HG02623 (cell line): ENCODE measurements at regions not wholly inside any gene's neighbourhood (a gene's known extent, or its start where the extent isn't known, plus 50 kb on each side); places are given as distances from the start of the nearest gene placed in this dataset.

Experiments
- ATAC-seq: cut with Tn5 transposase; IDR thresholded peaks from one replicate; pipeline ENCODE4 v1.9.1; 2021; ENCODE audit warnings: moderate library complexity; ENCODE audit not compliant: unreplicated experiment

GRCh38 chr13:61040181-61040580, 375.5 kb downstream of the PCDH20 start:
- ATAC-seq: no peak

GRCh38 chr13:61039302-61039701, 376.3 kb downstream of the PCDH20 start:
- no peak for ATAC-seq

- no peak for ATAC-seq
Observed at GRCh38 chr13:61036715-61037114, 378.9 kb downstream of the PCDH20 start.

DNA sequence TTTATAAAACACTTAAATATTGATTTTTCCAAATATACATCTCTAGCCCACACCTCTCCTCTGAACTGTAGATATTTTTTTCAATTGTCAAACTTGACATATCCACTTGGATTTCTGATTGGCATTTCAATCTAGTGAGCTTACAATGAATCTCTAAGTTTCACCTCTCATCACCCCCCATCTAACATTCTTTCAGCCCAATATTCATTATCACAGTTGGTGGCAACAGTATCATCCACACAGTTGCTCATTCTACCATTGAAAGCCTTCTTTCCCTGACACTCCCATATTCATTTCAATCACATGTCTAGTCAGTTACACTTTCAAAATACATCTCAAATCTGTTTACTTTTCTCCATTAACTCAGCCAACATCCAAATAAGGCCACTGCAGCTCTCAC, 385.2 kb downstream of the PCDH20 start:
- no peak for ATAC-seq

GRCh38 chr13:61029064-61029463, 386.6 kb downstream of the PCDH20 start:
- ATAC-seq: no peak

DNA sequence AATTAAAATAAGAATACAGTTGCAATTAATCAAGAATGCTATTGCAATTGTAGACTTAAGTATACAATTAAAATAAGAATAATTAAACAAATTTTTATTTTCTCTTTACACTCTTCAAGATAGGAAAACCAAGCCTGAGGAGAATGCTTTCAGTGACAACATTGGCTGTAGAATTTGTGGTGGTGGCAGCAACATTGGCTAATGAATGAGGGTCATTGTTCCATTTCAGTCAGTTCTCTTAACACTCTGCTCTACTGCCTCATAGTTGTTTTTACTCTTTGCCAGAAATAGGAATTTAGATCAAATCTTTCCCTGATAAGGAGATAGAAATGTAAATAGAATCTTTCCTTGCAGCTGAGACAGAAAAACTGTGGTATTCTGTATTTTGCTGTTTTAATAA, 391.6 kb downstream of the PCDH20 start:
- ATAC-seq: no peak

GRCh38 chr13:61021838-61022237, 393.8 kb downstream of the PCDH20 start:
- no peak for ATAC-seq

DNA sequence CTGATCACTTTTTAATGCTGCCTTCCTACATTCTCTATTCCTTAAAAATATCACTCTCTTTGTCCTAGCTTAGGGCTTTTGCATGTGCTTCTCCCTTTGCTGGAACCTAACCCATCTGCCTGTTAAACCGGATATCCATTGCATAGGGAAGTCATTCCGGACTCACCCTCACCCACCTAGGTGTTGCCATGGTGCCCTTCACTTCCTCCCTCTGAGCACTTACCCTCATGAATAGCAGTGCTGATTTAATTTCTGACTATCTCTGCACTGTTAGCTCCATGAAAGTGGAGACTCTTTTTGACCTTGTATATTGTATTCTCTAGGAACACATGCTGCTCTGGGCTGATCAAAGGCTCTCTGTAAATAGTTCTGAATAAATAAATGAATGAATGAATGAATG, 401.9 kb downstream of the PCDH20 start:
- no peak for ATAC-seq

DNA sequence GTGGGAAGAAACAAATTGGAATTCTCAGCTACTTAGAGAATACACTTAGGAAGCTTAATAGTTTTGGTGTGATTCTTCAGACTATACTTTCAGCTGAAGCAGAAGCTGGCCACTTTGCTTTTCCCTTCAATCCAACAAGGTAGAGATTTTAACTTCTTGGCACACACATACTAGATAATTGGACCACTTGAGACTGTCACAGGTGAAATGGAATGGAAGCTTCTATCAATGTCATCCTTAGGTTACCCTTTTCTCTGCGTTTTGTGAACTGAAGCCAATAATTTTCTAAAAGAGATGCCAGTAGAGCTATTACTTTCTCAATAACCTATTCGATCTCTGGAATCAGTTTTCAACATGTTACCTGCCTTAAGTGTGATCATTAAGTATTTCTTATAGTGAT, 405.3 kb downstream of the PCDH20 start:
- ATAC-seq: no peak

- ATAC-seq: no peak
Observed at GRCh38 chr13:61002686-61003085, 413.0 kb downstream of the PCDH20 start.

DNA sequence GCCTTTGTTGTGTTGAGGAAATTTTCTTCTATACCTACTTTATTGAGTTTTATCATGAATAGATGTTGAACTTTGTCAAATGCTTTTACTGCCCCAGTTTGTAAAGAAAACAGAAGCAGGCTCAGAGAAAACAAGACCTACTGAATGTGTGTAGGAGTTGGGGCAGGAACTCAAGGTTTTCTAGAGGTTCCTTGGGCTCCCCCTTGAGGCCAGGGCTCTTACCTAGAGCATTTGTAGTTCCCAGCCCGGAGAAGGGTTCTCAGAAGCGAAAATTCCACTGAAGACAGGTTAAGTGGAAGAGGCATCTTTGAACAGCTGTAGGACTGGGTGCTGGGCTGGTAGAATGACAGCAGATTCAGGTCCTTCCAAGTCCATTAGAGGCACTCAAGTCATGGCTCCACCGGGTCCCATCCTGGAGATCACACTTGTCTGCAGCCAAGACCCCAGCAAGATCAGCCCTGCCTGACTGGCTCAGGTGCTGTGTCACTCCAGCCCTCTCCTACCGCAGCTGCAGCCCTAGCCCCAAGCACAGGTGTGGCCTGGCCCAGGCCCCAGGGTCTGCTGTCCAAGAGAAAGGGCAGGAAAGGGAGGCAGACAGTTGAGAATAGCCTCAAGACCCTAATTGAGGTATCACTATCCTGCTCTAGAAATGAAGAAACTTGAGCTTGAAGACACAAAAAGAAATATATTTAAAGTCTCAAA, 425.5 kb downstream of the PCDH20 start:
- ATAC-seq: no peak

- ATAC-seq: no peak
Observed at GRCh38 chr13:60986301-60986700, 429.3 kb downstream of the PCDH20 start.

DNA sequence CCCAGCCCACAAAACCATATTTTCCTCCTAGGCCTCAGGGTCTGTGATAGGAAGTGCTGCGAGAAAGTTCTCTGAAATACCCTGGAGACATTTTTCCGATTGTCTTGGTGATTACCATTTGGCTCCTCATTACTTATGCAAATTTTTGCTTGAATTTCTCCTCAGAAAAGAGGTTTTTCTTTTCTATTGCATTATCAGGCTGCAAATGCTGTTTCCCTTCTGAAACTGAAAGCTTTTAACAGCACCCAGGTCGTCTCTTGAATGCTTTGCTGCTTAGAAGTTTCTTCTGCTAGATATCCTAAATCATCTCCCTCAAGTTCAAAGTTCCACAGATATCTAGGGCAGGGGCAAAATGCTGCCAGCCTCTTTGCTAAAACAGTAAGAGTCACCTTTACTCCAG, 434.2 kb downstream of the PCDH20 start:
- ATAC-seq: no peak

- no peak for ATAC-seq
Observed at GRCh38 chr13:60976367-60976766, 439.3 kb downstream of the PCDH20 start.

- no peak for ATAC-seq
Observed at GRCh38 chr13:60974296-60974695, 441.4 kb downstream of the PCDH20 start.

GRCh38 chr13:60973529-60973928, 442.1 kb downstream of the PCDH20 start:
- no peak for ATAC-seq

GRCh38 chr13:60970736-60971135, 444.9 kb downstream of the PCDH20 start:
- ATAC-seq: no peak

GRCh38 chr13:60969656-60970055, 446.0 kb downstream of the PCDH20 start:
- no peak for ATAC-seq

- ATAC-seq: no peak
Observed at GRCh38 chr13:60959427-60959826, 456.2 kb downstream of the PCDH20 start.

- no peak for ATAC-seq
Observed at GRCh38 chr13:60957816-60958215, 457.8 kb downstream of the PCDH20 start.

DNA sequence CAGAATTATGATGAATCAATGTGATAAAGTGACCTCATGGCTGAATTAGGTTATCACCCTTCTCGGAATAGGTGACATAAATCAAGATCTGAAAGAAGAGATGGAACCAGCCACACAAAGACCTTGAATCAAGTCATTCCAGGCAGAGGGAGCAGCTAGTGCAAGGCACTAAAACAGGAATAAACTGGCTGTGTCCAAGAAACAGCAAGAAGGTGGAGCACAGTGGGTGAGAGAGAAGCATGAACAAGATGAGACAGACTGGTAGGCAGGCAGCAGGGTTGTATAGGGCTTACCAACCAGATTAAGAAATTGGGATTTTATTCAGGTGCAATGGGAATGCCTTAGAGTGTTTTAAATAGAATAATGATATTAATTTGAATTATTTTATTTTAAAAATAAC, 470.3 kb downstream of the PCDH20 start:
- ATAC-seq: no peak

GRCh38 chr13:60944863-60945262, 470.8 kb downstream of the PCDH20 start:
- ATAC-seq: no peak

DNA sequence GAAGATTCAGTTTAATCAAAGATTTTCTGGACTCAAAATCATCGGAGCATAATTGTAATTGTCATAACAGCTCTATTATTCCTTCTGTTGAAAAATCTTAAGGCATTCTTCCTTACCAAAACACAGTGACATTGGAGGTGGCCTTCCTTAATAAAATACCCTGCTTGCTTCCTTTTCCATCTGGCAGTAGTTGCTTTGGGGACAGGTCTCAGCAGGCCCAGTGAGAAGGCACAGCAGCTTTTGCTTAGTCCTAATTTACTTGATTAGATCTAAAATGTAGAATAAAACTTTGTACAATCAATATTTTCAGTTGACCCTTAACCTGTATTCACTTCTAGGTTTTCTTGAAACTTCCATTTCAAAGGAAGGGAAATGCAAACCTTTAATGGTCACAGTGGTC, 471.6 kb downstream of the PCDH20 start:
- no peak for ATAC-seq
